Epithelial cell of esophagus (primary cell): ENCODE measurements at regions not wholly inside any gene's neighbourhood (a gene's known extent, or its start where the extent isn't known, plus 50 kb on each side); places are given as distances from the start of the nearest gene placed in this dataset.

ENCODE experiments used
- DNase-seq: peaks from one replicate; pipeline ENCODE4 v3.0.0; 2010; ENCODE audit warnings: low read depth
- H3K4me3 ChIP-seq: 2 replicates; pipeline ENCODE4 v1.5.1; 2011; ENCODE audit warnings: mild to moderate bottlenecking, low read length, control low read depth
- CTCF ChIP-seq: IDR thresholded peaks from 2 replicates; pipeline ENCODE4 v1.5.1; 2011; ENCODE audit warnings: low read depth, mild to moderate bottlenecking, low read length, control low read depth, inconsistent platforms; ENCODE audit not compliant: insufficient read depth; ENCODE audit errors: missing control alignments

- H3K4me3 ChIP-seq: no peak overlapping the region
- no peak for DNase-seq
- TF ChIP-seq CTCF: no peak
These were observed 688.7 kb downstream of the TUSC7 start for GRCh38 chr3:117398141-117398899.

- no peak for DNase-seq
- TF ChIP-seq CTCF: no peak
- no peak overlapping the region for H3K4me3 ChIP-seq
These were observed 689.9 kb downstream of the TUSC7 start for GRCh38 chr3:117399311-117400078.

- TF ChIP-seq CTCF: no peak
- no peak for DNase-seq
- no peak overlapping the region for H3K4me3 ChIP-seq
These were observed 690.7 kb downstream of the TUSC7 start for GRCh38 chr3:117400303-117400702.

DNA sequence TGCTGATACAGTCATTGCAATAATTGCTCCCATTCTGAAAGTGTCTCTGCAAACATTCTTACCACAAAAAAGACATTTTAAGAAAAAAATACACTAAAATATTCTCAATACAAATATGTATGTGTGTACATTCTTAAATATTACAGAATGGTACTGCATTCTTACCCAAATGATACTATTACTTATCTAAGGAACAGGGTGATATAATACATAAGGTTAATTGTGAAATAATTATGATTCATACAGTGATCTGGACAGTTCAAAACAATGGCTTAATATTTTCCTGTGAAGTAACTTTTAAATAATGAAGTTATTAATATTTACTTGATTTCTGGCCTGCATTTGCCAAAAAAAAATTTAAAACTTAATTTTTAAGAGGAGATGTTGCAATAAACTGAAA lies 694.6 kb downstream of the TUSC7 start:
- no peak overlapping the region for H3K4me3 ChIP-seq
- TF ChIP-seq CTCF: no peak
- peak; percentile 45 for DNase-seq

DNA sequence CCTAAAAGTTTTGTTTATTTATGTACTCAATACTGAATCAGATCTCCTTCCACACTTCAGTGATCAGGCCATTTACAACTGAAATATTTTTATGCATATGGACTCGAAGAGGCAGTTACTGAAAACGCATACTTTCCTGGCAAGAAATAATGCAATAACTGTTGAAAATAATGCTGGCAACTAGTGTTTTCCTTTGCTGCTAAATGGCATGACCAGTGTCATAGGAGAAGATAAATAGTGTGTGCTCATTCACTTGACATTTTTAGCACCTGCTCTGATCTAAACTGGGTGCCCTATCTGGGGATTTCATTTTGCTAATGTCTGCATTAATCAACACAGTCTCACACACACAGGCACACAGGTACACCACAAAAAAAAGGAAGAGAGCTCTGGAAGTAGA lies 695.2 kb downstream of the TUSC7 start:
- DNase-seq: no peak
- TF ChIP-seq CTCF: no peak
- no peak overlapping the region for H3K4me3 ChIP-seq

DNA sequence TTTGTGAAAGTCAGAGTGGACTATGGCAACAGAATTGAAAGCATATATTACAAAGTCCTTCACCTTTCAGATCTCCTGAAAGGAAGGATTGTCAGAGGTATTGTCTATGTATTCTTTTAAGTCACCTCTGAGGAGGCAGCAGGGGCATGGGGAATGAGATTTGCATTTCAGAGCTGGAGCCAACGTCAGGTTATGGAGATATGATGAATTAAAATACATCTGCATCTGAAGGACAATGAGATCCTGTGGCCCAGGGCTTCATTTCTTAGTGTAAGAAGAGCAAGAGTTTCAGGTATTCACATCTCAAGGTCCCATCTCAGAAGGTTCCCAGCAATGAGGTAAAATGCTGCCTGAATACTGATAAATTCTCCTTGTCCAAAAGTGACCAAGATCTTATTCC lies 695.8 kb downstream of the TUSC7 start:
- no peak overlapping the region for H3K4me3 ChIP-seq
- TF ChIP-seq CTCF: no peak
- DNase-seq: no peak
